ENCODE measurements at regions not wholly inside any gene's neighbourhood (a gene's known extent, or its start where the extent isn't known, plus 50 kb on each side); places are given as distances from the start of the nearest gene placed in this dataset.
"Not testable (repeated sequence)": the region's sequence is repeated elsewhere in the genome, so short reads cannot be mapped to it uniquely, and the experiment has no call there.

DNA sequence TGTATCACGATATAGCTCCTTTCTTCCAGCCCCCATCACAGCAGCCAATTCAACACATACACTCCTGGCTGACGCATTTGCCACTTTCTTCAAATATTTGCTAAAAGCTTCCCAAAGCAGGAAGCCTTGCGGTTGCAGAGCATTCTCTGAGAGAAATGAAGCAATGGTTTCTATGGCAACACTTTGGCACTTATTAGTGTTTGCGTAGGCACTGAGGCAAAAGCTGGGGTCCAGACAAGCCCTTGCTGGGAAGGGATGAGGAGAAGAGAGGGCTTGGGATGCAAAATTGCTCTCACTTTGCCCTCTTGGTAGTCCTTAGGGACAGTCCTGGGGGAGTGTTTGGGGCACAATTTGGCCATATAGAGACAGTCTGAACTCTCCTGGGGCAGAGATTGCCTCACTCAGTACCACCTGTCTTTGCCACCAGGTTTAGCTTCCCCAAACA, 55.0 kb upstream of the PAK3 start:
- peak; percentile 10 for DNase-seq

DNA sequence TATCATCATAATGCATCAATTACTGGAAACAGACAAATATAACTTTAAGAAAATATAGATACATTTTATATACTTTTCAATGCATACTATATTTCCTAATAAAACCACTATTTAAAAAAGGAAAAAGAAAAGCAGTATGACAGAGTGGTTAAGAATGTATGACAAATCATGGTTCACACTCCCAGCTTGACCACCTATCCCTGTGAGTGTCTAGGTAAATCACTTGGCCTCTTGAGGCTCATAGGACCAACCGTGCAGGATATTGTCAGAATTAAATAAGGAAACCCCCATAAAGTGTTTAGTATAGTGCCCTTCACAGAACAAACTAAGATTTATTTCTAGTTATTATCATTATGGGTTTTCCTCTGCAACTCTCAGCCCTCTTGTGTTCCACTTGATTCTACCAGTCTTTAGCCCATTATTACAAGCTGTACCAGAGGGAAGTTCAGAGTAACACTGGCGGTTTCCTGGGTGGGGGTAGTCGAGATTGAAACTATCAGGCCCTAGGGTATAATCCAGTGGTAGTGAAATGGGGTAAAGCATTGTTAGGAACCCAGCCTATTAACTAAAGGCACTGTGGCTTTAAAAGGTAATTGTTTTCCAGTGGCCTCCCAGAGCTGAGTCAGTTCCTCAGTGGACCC, 55.5 kb upstream of the PAK3 start:
- no peak for DNase-seq

- DNase-seq = peak; percentile 13
Observed at GRCh38 chrX:111039606-111040005, 56.4 kb upstream of the PAK3 start.

- DNase-seq = no peak
Observed at GRCh38 chrX:111035991-111036390, 60.0 kb upstream of the PAK3 start.

DNA sequence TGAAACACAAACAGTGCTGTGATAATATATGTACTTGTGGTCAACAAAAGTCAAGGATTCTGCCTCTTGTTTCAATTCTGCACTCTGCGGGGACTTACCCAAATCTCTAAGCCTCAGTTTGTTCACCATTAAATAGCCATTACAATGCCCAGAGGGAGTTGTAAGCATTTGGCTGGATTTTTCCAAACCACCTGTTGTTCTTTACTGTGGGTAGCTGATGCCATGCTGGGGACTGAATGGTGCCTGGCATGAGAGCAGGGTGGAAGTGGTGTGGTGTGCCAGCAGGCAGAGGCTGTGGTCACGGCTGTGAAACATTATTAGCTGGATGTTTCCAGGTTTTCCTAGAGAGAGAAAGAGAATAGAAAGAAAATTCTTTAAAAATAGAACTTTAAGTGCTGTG, 60.7 kb upstream of the PAK3 start:
- DNase-seq = no peak

DNA sequence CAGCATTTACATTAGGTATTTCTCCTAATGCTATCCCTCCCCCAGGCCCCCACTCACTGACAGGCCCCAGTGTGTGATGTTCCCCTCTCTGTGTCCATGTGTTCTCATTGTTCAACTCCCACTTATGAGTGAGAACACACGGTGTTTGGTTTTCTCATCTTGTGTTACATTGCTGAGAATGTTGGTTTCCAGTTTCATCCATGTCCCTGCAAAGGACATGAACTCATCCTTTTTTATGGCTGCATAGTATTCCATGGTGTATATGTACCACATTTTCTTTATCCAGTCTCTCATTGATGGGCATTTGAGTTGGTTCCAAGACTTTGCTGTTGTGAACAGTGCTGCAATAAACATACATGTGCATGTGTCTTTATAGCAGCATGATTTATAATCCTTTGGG, 73.0 kb upstream of the PAK3 start:
- not testable (repeated sequence) for DNase-seq

GRCh38 chrX:111020283-111020682, 75.7 kb upstream of the PAK3 start:
- no peak for DNase-seq

- DNase-seq = no peak
Observed at GRCh38 chrX:111013778-111014455, 82.1 kb upstream of the PAK3 start.

- no peak for DNase-seq
Observed at GRCh38 chrX:111010111-111010510, 85.9 kb upstream of the PAK3 start.

- DNase-seq = no peak
Observed at GRCh38 chrX:111009256-111009655, 86.7 kb upstream of the PAK3 start.

GRCh38 chrX:111008126-111008525, 87.9 kb upstream of the PAK3 start:
- DNase-seq = no peak

DNA sequence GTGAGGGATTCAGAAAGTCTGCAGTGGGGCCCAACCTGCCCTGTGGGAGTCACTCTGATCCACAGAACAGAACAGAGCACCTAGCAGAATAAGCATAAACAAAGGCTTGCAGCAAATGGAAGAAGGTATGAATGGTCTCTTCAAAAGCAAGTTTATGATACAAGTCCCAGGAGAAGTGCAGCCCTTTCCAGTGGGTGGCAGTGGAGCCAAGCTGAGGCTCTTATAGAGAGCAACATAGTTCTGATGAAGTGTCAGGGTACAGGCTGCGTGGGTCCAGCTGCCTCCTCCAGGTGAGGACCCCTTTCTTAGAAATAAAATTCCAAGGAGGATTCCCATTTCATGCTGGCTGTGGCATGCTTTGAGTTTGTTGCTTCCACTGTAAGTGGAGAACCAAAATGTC, 88.8 kb upstream of the PAK3 start:
- no peak for DNase-seq

DNA sequence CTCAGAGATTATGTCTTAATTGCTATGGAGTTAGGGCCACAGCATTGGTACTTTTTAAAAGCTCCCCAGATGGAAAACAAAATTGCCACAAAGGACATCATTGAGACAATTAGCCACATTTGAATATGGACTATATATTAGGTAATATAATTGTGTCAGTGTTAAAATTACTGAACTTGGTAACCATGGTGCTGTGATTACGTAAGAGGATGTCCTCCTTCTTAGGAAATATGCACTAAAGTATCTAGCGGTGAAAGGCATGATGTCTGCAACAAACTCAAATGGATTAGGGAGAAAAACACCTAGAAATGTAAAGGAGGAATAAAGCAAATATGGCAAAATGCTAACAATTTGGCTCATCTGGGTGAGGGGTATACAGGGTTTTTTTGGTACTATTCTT, 89.9 kb upstream of the PAK3 start:
- DNase-seq = no peak

DNA sequence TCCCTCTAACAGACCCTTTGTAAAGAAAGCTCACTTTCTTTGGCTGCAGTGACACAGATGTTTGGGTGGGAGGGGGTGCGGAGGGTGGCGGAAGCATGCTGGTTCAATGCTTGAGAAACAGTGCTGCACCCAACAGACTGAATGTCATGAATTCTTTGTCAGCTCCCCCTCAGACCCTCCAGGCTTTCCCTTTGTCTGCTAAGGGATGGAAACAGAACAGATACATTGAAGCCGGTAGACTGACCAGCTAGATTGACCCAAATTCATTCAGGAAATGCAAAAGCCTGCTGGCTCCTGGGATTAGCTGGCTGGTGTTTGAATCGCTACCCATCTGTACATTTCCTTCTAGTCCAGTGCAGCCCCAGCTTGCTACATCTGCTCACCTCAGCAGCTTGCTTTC, 90.8 kb upstream of the PAK3 start:
- peak; percentile 60 for DNase-seq

GRCh38 chrX:111003118-111003517, 92.9 kb upstream of the PAK3 start:
- no peak for DNase-seq

DNA sequence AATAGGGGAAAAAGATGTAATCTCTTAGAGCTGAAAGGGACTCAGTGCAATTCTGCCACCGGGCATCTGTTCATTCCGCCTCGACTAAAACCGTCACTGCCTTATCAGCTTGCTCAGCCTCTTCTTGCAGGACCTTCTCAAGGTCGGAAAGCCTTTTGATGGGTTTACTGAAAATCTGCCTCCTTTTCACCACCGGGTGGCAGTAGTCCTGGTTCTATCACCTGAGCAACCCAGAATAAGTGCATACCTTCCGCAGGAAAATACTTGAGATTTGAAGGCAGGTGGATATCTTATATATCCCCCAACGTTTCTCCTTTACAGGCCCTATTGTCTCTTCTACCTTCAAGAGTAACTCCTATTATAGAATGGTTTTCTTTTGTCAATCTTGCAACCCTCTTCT, 103.4 kb upstream of the PAK3 start:
- DNase-seq = peak; percentile 26

DNA sequence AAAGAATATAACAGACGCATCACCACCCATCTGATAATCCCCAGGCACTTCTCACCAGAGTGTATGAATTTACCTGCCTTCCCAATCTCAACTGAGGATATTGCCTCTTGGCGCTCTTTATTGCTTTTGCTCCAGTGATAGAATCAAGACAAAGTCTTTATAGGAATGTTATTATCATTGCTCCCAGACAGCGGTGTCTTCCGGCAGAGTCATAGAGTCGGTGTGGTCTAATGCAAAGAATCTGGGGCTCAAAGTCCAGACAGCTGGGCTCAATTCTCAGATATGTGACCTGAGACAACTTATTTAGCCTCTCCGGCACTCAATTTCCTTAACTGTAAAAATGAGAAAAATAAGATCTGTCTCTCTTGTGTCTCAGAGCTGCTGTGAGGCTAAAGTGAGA, 106.1 kb upstream of the PAK3 start:
- no peak for DNase-seq

GRCh38 chrX:110989447-110989846, 106.5 kb upstream of the PAK3 start:
- DNase-seq = no peak

DNA sequence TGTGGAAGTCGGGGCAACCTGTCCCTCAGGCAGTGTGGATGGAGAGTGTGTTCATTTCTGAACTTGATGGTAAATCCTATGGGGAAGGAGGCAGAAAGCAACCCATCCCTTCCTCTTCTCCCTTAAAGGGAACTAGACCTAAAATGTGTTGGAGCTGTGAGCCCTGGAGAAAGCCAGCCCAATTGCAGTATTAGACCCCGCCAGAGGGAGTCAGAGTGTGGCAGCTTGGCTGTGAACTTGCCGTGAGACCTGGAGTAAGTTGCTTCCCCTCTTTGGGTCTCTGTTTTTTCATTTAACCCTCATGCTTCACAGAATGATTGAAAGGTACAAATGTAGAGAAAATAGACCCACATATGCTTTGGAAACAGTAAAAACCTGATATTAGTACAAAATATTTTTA, 108.7 kb upstream of the PAK3 start:
- DNase-seq = no peak

DNA sequence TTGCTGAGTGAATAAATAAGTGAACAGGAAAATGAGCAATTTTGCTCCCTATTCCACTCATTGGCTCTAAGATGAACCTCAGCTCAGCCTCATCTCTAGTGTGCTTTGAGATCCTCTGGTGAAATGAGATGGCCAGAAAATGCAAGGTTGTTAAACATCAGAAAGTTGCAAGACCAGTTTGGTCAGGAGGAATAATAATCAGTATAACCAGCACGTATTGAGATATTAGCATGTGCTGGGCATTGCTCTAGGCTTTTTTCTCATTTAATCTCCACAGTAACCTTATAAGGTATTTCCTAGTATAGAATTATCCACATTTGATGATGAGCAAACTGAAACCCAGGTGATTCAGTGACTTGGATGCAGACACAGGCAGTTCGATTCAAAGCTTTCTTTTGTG, 110.5 kb upstream of the PAK3 start:
- no peak for DNase-seq

GRCh38 chrX:110983024-110983423, 113.0 kb upstream of the PAK3 start:
- no peak for DNase-seq

GRCh38 chrX:110966839-110967238, 129.2 kb upstream of the PAK3 start:
- no peak for DNase-seq

DNA sequence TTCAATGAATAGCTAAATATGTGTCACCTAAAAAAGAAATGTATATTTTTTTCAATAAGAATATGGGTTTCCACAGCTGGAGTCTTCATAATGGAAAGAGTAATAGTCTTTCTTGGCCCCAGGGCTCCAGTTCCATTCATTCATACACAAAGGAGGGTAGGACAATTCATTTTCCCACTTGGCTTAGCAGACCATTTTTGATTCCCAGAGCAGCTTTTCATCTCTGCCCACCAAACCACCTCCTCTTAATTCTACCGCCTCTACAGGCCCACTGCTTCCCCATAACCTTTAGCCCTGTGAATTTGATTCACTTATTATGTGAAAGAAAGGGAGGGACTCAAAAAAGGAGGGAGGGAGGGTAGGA, 129.9 kb upstream of the PAK3 start:
- no peak for DNase-seq

- DNase-seq = no peak
Observed at GRCh38 chrX:110965409-110966090, 130.4 kb upstream of the PAK3 start.
